H9 (cell line): ENCODE measurements at regions not wholly inside any gene's neighbourhood (a gene's known extent, or its start where the extent isn't known, plus 50 kb on each side); places are given as distances from the start of the nearest gene placed in this dataset.

ENCODE experiments used
- DNase-seq: peaks from one replicate; pipeline ENCODE4 v3.0.0-alpha.2; 2017
- H2AFZ ChIP-seq: one replicate; pipeline ENCODE4 v1.6.1; 2013; ENCODE audit warnings: mild to moderate bottlenecking, low read length, control low read depth, moderate library complexity
- H2AK5ac ChIP-seq: 2 replicates; pipeline ENCODE4 v1.6.1; 2013; ENCODE audit warnings: low read length, control low read depth, mixed read lengths; ENCODE audit not compliant: insufficient read length
- H2BK120ac ChIP-seq: one replicate; pipeline ENCODE4 v1.6.1; 2013; ENCODE audit warnings: low read depth, mild to moderate bottlenecking, low read length, control low read depth, inconsistent platforms; ENCODE audit not compliant: poor library complexity, severe bottlenecking
- H2BK12ac ChIP-seq: 2 replicates; pipeline ENCODE4 v1.6.1; 2013; ENCODE audit warnings: low read length, control low read depth, mixed read lengths, low read depth; ENCODE audit not compliant: insufficient read length
- H2BK15ac ChIP-seq: 2 replicates; pipeline ENCODE4 v1.6.1; 2013; ENCODE audit warnings: low read depth, low read length, control low read depth
- H2BK20ac ChIP-seq: one replicate; pipeline ENCODE4 v1.6.1; 2013; ENCODE audit warnings: low read depth, mild to moderate bottlenecking, low read length, control low read depth, inconsistent platforms; ENCODE audit not compliant: poor library complexity, severe bottlenecking
- H2BK5ac ChIP-seq: 2 replicates; pipeline ENCODE4 v1.6.1; 2013; ENCODE audit warnings: low read length, control low read depth, mixed read lengths; ENCODE audit not compliant: insufficient read length
- H3K14ac ChIP-seq: 2 replicates; pipeline ENCODE4 v1.6.1; 2013; ENCODE audit warnings: low read length, control low read depth; ENCODE audit not compliant: insufficient read depth
- H3K18ac ChIP-seq: 2 replicates; pipeline ENCODE4 v1.6.1; 2013; ENCODE audit warnings: low read depth, mild to moderate bottlenecking, mixed read lengths, low read length, control low read depth; ENCODE audit not compliant: insufficient read length
- H3K23ac ChIP-seq: 2 replicates; pipeline ENCODE4 v1.6.1; 2013; ENCODE audit warnings: low read length, control low read depth, mixed read lengths, low read depth; ENCODE audit not compliant: insufficient read length
- H3K23me2 ChIP-seq: 2 replicates; pipeline ENCODE4 v1.6.1; 2013; ENCODE audit warnings: low read depth, mild to moderate bottlenecking, mixed read lengths, low read length, control low read depth; ENCODE audit not compliant: insufficient read length, poor library complexity, severe bottlenecking
- H3K27ac ChIP-seq: 2 replicates; pipeline ENCODE4 v1.5.1; 2013; ENCODE audit warnings: low read length, control low read depth, mixed read lengths, low read depth; ENCODE audit not compliant: insufficient read length
- H3K27me3 ChIP-seq: 2 replicates; pipeline ENCODE4 v1.6.1; 2013; ENCODE audit warnings: low read length, control low read depth, inconsistent platforms; ENCODE audit not compliant: insufficient read depth
- H3K4ac ChIP-seq: 2 replicates; pipeline ENCODE4 v1.6.1; 2013; ENCODE audit warnings: low read depth, mild to moderate bottlenecking, control low read depth, inconsistent platforms, low read length, moderate library complexity
- H3K4me1 ChIP-seq: 2 replicates; pipeline ENCODE4 v1.6.1; 2013; ENCODE audit warnings: low read length, control low read depth, inconsistent platforms; ENCODE audit not compliant: insufficient read depth
- H3K4me2 ChIP-seq: 2 replicates; pipeline ENCODE4 v1.6.1; 2013; ENCODE audit warnings: low read length, control low read depth, mixed read lengths; ENCODE audit not compliant: insufficient read length, insufficient read depth
- H3K56ac ChIP-seq: 2 replicates; pipeline ENCODE4 v1.6.1; 2013; ENCODE audit warnings: low read depth, mild to moderate bottlenecking, mixed read lengths, low read length, control low read depth; ENCODE audit not compliant: insufficient read length
- H3K79me1 ChIP-seq: 2 replicates; pipeline ENCODE4 v1.6.1; 2013; ENCODE audit warnings: low read depth, mild to moderate bottlenecking, moderate library complexity, low read length, control low read depth, inconsistent platforms; ENCODE audit not compliant: insufficient read depth, poor library complexity, severe bottlenecking
- H3K79me2 ChIP-seq: 2 replicates; pipeline ENCODE4 v1.6.1; 2013; ENCODE audit warnings: low read length, control low read depth, inconsistent platforms; ENCODE audit not compliant: insufficient read depth
- H3K9ac ChIP-seq: 2 replicates; pipeline ENCODE4 v1.6.1; 2013; ENCODE audit warnings: low read length, control low read depth, mixed read lengths; ENCODE audit not compliant: insufficient read length; ENCODE audit errors: extremely low read depth
- H3K9me3 ChIP-seq: one replicate; pipeline ENCODE4 v1.6.1; 2013; ENCODE audit warnings: low read depth, low read length, inconsistent platforms; ENCODE audit not compliant: control insufficient read depth
- H3T11ph ChIP-seq: one replicate; pipeline ENCODE4 v1.6.1; 2013; ENCODE audit warnings: mild to moderate bottlenecking, low read length, control low read depth, inconsistent platforms
- H4K20me1 ChIP-seq: one replicate; pipeline ENCODE4 v1.6.1; 2013; ENCODE audit not compliant: control insufficient read depth, insufficient read length, insufficient read depth
- H4K5ac ChIP-seq: 2 replicates; pipeline ENCODE4 v1.6.1; 2013; ENCODE audit warnings: low read depth, mild to moderate bottlenecking, mixed read lengths, low read length, control low read depth; ENCODE audit not compliant: insufficient read length
- H4K8ac ChIP-seq: replicated peaks from 2 replicates; pipeline ENCODE4 v1.6.1; 2013; ENCODE audit warnings: low read length, control low read depth, mixed read lengths, low read depth; ENCODE audit not compliant: insufficient read length
- H4K91ac ChIP-seq: 2 replicates; pipeline ENCODE4 v1.6.1; 2013; ENCODE audit warnings: low read depth, mild to moderate bottlenecking, moderate library complexity, mixed read lengths, low read length, control low read depth; ENCODE audit not compliant: insufficient read length
- H3K27ac Mint-ChIP-seq, 3 experiments: 2 replicates in 2 of 3; 3 replicates in 1 of 3; pipeline ENCODE4 v1.8.0; 2020 to 2021; ENCODE audit warnings: mixed read lengths in 3 of 3, mild to moderate bottlenecking in 1 of 3, moderate library complexity in 1 of 3
- H3K27me3 Mint-ChIP-seq: 2 replicates; pipeline ENCODE4 v1.8.0; 2021; ENCODE audit warnings: low read depth, mild to moderate bottlenecking, moderate library complexity, mixed read lengths
- H3K36me3 Mint-ChIP-seq, 3 experiments: 2 replicates in 2 of 3; 3 replicates in 1 of 3; pipeline ENCODE4 v1.8.0; 2020 to 2021; ENCODE audit warnings: low read depth in 3 of 3, mixed read lengths in 3 of 3; ENCODE audit not compliant: insufficient read depth in 1 of 3
- H3K4me1 Mint-ChIP-seq, 2 experiments: 2 replicates each; pipeline ENCODE4 v1.8.0; 2020; ENCODE audit warnings: mixed read lengths in 2 of 2
- H3K4me3 Mint-ChIP-seq, 2 experiments: 2 replicates in 1 of 2; 3 replicates in 1 of 2; pipeline ENCODE4 v1.8.0; 2020 to 2021; ENCODE audit warnings: mild to moderate bottlenecking in 2 of 2, mixed read lengths in 2 of 2, moderate library complexity in 1 of 2
- H3K9me3 Mint-ChIP-seq, 2 experiments: 2 replicates in 1 of 2; 3 replicates in 1 of 2; pipeline ENCODE4 v1.8.0; 2020; ENCODE audit warnings: mild to moderate bottlenecking in 2 of 2, mixed read lengths in 2 of 2, moderate library complexity in 1 of 2
- CTCF ChIP-seq: fragments of 200-600 bp; sonication (generic); conservative IDR thresholded peaks from 3 replicates; pipeline ENCODE4 v1.8.0; 2021; ENCODE audit warnings: antibody characterized with exemption, mild to moderate bottlenecking
- WGBS: extraction: QIAGEN DNeasy Blood & Tissue Kit; methylation state at CpG from one replicate; pipeline ENCODE4 v1.1.7; 2013; ENCODE audit warnings: missing lambda C conversion rate, low lambda C conversion rate, mixed read lengths; ENCODE audit not compliant: insufficient read length; ENCODE audit errors: extremely low coverage; 5-methylcytosine and 5-hydroxymethylcytosine counted together

GRCh38 chr18:22550366-22550765 lies 132.7 kb upstream of the CTAGE1 start:
- no peak overlapping the region for H4K5ac ChIP-seq
- no peak overlapping the region for H2BK120ac ChIP-seq
- TF ChIP-seq CTCF: no peak
- H2AFZ ChIP-seq: no peak overlapping the region
- no peaks in the 10 kb centered on the region for H3K36me3 Mint-ChIP-seq
- WGBS: no CpG with 5 or more reads among the region's 2 CpGs
- H3K27ac Mint-ChIP-seq: no peak overlapping the region
- no peak overlapping the region for H3K14ac ChIP-seq
- no peaks in the 10 kb centered on the region for H3K9me3 ChIP-seq
- no peaks in the 10 kb centered on the region; the same call in 1 of the 2 replicates for H3K27me3 ChIP-seq
- H4K20me1 ChIP-seq: no peaks in the 10 kb centered on the region
- no peak overlapping the region for H3K9ac ChIP-seq
- H3K23me2 ChIP-seq: no peaks in the 10 kb centered on the region
- no peak overlapping the region for H3T11ph ChIP-seq
- H3K79me2 ChIP-seq: no peaks in the 10 kb centered on the region
- no peak overlapping the region for H3K4me2 ChIP-seq
- H4K91ac ChIP-seq: no peak overlapping the region
- no peak overlapping the region for H3K4ac ChIP-seq
- no peaks in the 10 kb centered on the region; the same call in none of the 2 replicates for H3K27me3 Mint-ChIP-seq
- H3K27ac ChIP-seq: no peak overlapping the region
- no peaks in the 10 kb centered on the region for H3K9me3 Mint-ChIP-seq
- no peak overlapping the region for H2BK12ac ChIP-seq
- no peak overlapping the region for H2BK15ac ChIP-seq
- H2BK5ac ChIP-seq: no peak overlapping the region
- peaks cover 5 to 8% of the 10 kb centered on the region in 2 experiments; a peak in 3 of 4 replicates for H3K4me1 Mint-ChIP-seq
- no peak overlapping the region for H3K18ac ChIP-seq
- no peak overlapping the region for H4K8ac ChIP-seq
- DNase-seq: no peak
- no peaks in the 10 kb centered on the region for H3K79me1 ChIP-seq
- H2AK5ac ChIP-seq: no peak overlapping the region
- H3K4me1 ChIP-seq: no peaks in the 10 kb centered on the region; the same call in 1 of the 2 replicates
- no peak overlapping the region for H2BK20ac ChIP-seq
- no peak overlapping the region for H3K56ac ChIP-seq
- H3K4me3 Mint-ChIP-seq: no peak overlapping the region
- no peak overlapping the region for H3K23ac ChIP-seq
